Thyroid gland (tissue), 4 donors: ENCODE measurements at regions not wholly inside any gene's neighbourhood (a gene's known extent, or its start where the extent isn't known, plus 50 kb on each side); places are given as distances from the start of the nearest gene placed in this dataset.

Experiments
- DNase-seq, 2 donors: peaks; one replicate each; pipeline ENCODE4 v3.0.0-alpha.2; 2019
- H3K27ac ChIP-seq, 3 donors: fragments of 200-600 bp; sonication (generic); 1 replicate in 2 of 3; 2 replicates in 1 of 3; pipeline ENCODE4 v1.5.1; 2016 to 2019; ENCODE audit warnings: mild to moderate bottlenecking in 1 of 3, moderate library complexity in 1 of 3
- H3K27me3 ChIP-seq: fragments of 200-600 bp; sonication (generic); one replicate; pipeline ENCODE4 v1.5.1; 2019
- H3K36me3 ChIP-seq, 2 donors: fragments of 200-600 bp; sonication (generic); one replicate each; pipeline ENCODE4 v1.5.1; 2016 to 2019
- H3K4me1 ChIP-seq, 2 donors: fragments of 200-600 bp; sonication (generic); one replicate each; pipeline ENCODE4 v1.5.1; 2017 to 2019
- H3K4me3 ChIP-seq, 3 donors: fragments of 200-600 bp; sonication (generic); replicated peaks in 1 of 3; 1 replicate in 2 of 3; 2 replicates in 1 of 3; pipeline ENCODE4 v1.5.1; 2016; ENCODE audit warnings: mild to moderate bottlenecking in 1 of 3
- H3K9me3 ChIP-seq: fragments of 200-600 bp; sonication (generic); one replicate; pipeline ENCODE4 v1.5.1; 2017
- CTCF ChIP-seq, 6 experiments: fragments of 200-600 bp in 3 of 6; fragments of 450-650 bp in 3 of 6; sonication (generic) in 3 of 6; IDR thresholded peaks; one replicate each; pipeline ENCODE4 v1.5.1; 2016 to 2019; ENCODE audit warnings: antibody characterized with exemption in 6 of 6, mild to moderate bottlenecking in 2 of 6, inconsistent platforms in 1 of 6, moderate library complexity in 1 of 6
- POLR2A ChIP-seq, 2 donors: fragments of 450-650 bp; IDR thresholded peaks; one replicate each; pipeline ENCODE4 v1.6.1; 2017; ENCODE audit warnings: antibody characterized with exemption in 2 of 2, mild to moderate bottlenecking in 2 of 2, moderate library complexity in 1 of 2
- whole genome bisulfite sequencing, 2 donors: methylation state at CpG; one replicate each; pipeline ENCODE4 v1.1.5; 2017; 5-methylcytosine and 5-hydroxymethylcytosine counted together
- intact Hi-C: fragments of 100-400 bp; cut with DNase I; formaldehyde crosslinking; loops from one replicate; pipeline ENCODE4 v1.15.1; 2023

- DNase-seq = no peak
- TF ChIP-seq POLR2A (IDR thresholded peaks at IDR 0.05) (no peak), CTCF (IDR thresholded peaks at IDR 0.05) (no peak)
- WGBS, 2 donors = 89 to 96% methylated on average over 3 of the region's 3 CpGs
- Histone ChIP-seq H3K27ac (no peak overlapping the region), H3K27me3 (no peaks in the 10 kb centered on the region), H3K4me3 (no peak overlapping the region), H3K4me1 (peaks cover 3 to 8% of the 10 kb centered on the region in 2 donors), H3K9me3 (no peaks in the 10 kb centered on the region), H3K36me3 (no peaks in the 10 kb centered on the region)
- intact Hi-C loops = no loop called here
Measured at GRCh38 chr1:185530215-185530614, 204.0 kb upstream of the HMCN1 start.

- Histone ChIP-seq H3K27me3 (no peaks in the 10 kb centered on the region), H3K27ac (no peak overlapping the region), H3K36me3 (no peaks in the 10 kb centered on the region), H3K4me1 (peaks cover 0 to 2% of the 10 kb centered on the region in 2 donors), H3K4me3 (no peak overlapping the region), H3K9me3 (no peaks in the 10 kb centered on the region)
- no peak for DNase-seq
- intact Hi-C loops = no loop called here
- TF ChIP-seq POLR2A (IDR thresholded peaks at IDR 0.05) (no peak), CTCF (IDR thresholded peaks at IDR 0.05) (no peak)
- 93 to 95% methylated on average over 3 of the region's 3 CpGs for WGBS, 2 donors
Measured at GRCh38 chr1:185529673-185530072, 204.5 kb upstream of the HMCN1 start.

GRCh38 chr1:185528084-185528676 lies 206.0 kb upstream of the HMCN1 start:
- H3K36me3 ChIP-seq = no peaks in the 10 kb centered on the region
- no peak overlapping the region for H3K27ac ChIP-seq
- no peaks in the 10 kb centered on the region for H3K9me3 ChIP-seq
- intact Hi-C loops = no loop called here
- H3K4me1 ChIP-seq = no peaks in the 10 kb centered on the region
- no peak for TF ChIP-seq POLR2A (IDR thresholded peaks at IDR 0.05)
- TF ChIP-seq CTCF (IDR thresholded peaks at IDR 0.05) = no peak
- H3K27me3 ChIP-seq = no peaks in the 10 kb centered on the region
- DNase-seq = no peak
- WGBS, 2 donors = 63 to 76% methylated on average over 4 of the region's 4 CpGs
- H3K4me3 ChIP-seq = no peak overlapping the region

- Histone ChIP-seq H3K4me3 (no peak overlapping the region), H3K27ac (no peak overlapping the region), H3K4me1 (no peaks in the 10 kb centered on the region), H3K36me3 (no peaks in the 10 kb centered on the region), H3K9me3 (no peaks in the 10 kb centered on the region), H3K27me3 (no peaks in the 10 kb centered on the region)
- WGBS, 2 donors = 89 to 91% methylated on average over 1 of the region's 1 CpG
- intact Hi-C loops = no loop called here
- no peak for DNase-seq
- TF ChIP-seq CTCF (IDR thresholded peaks at IDR 0.05) = no peak
- no peak for TF ChIP-seq POLR2A (IDR thresholded peaks at IDR 0.05)
Measured at GRCh38 chr1:185526344-185527307, 207.6 kb upstream of the HMCN1 start.
